ENCODE measurements at regions not wholly inside any gene's neighbourhood (a gene's known extent, or its start where the extent isn't known, plus 50 kb on each side); places are given as distances from the start of the nearest gene placed in this dataset.

- H3K9ac ChIP-seq (ENCODE audit: insufficient read depth in 1 of 2, low read depth in 2 of 2, low read length in 2 of 2) = no peak overlapping the region
- POLR2A ChIA-PET = no interaction called here
- DNase-seq (ENCODE audit: extremely low read depth in 1 of 4, low spot score in 3 of 4) (no peak), ATAC-seq (no peak), FAIRE-seq (no peak)
- CTCF ChIA-PET (ENCODE audit: low intra/inter-chr PET ratio) = no interaction called here
- H3K4me2 ChIP-seq (ENCODE audit: insufficient read depth, low read length) = no peak overlapping the region
- H3K36me3 ChIP-seq (ENCODE audit: control insufficient read depth, insufficient read depth, low read length) = no peaks in the 10 kb centered on the region
- intact Hi-C loops (cut with micrococcal nuclease) = loop anchor here (10.0 kb wide), 1 partner anchor 184 kb away; no protein-coding TSS in a partner anchor
- no peak overlapping the region for H3K27ac ChIP-seq (ENCODE audit: extremely low read depth, low read depth, low read length)
- H4K20me1 ChIP-seq (replicated peaks; ENCODE audit: control insufficient read depth, insufficient read depth, low read length) = no peaks in the 10 kb centered on the region
- H3K4me3 ChIP-seq = no peak overlapping the region
- no peaks in the 10 kb centered on the region for H3K9me3 ChIP-seq (replicated peaks; ENCODE audit: control insufficient read depth, insufficient read depth, low read depth, low read length)
- H3K27me3 ChIP-seq (ENCODE audit: control insufficient read depth in 2 of 2, insufficient read depth in 2 of 2, low read length in 2 of 2) = no peaks in the 10 kb centered on the region
- no peaks in the 10 kb centered on the region for H3K79me2 ChIP-seq (ENCODE audit: control insufficient read depth, insufficient read depth, low read length)
- BruUV-seq (replicated peaks) = no TSS peak
- no peaks in the 10 kb centered on the region for H3K9me1 ChIP-seq (ENCODE audit: control insufficient read depth, insufficient read depth, low read length)
- WGBS (ENCODE audit: insufficient coverage, low coverage, missing lambda C conversion rate) = 0% methylated on average over 3 of the region's 3 CpGs
- in situ Hi-C loops (cut with MboI) = no loop called here
- H3K4me1 ChIP-seq (replicated peaks in 1 of 2; ENCODE audit: control insufficient read depth in 2 of 2, insufficient read depth in 2 of 2, low read length in 2 of 2) = no peaks in the 10 kb centered on the region
- no peak overlapping the region for H2AFZ ChIP-seq (ENCODE audit: low read depth, low read length)
- TF ChIP-seq NFIX (CRISPR knock-in tag; IDR thresholded peaks at IDR 0.05; ENCODE audit: low read depth) = no peak
- no peak for TF ChIP-seq ZNF57 (CRISPR knock-in tag; IDR thresholded peaks at IDR 0.05)
- TF ChIP-seq TCF3 (CRISPR knock-in tag; IDR thresholded peaks at IDR 0.05) = no peak
- no peak for TF ChIP-seq KAT2B (IDR thresholded peaks at IDR 0.05; ENCODE audit: low read depth, low read length)
- TF ChIP-seq REST (IDR thresholded peaks at IDR 0.05; ENCODE audit: borderline replicate concordance) = no peak
- TF ChIP-seq REST (CRISPR knock-in tag; IDR thresholded peaks at IDR 0.05; ENCODE audit: low read depth) = no peak
- TF ChIP-seq CBX8 (IDR thresholded peaks at IDR 0.05; ENCODE audit: borderline replicate concordance, extremely low read depth, low read depth, low read length, poor library complexity, severe bottlenecking) = no peak
- no peak for TF ChIP-seq RFX7 (CRISPR knock-in tag; IDR thresholded peaks at IDR 0.05)
Observed at GRCh38 chr14:56881181-56881580, 70.9 kb upstream of the OTX2 start.

Measured in K562 (cell line).